ENCODE measurements at regions not wholly inside any gene's neighbourhood (a gene's known extent, or its start where the extent isn't known, plus 50 kb on each side); places are given as distances from the start of the nearest gene placed in this dataset.
"Not testable (repeated sequence)": the region's sequence is repeated elsewhere in the genome, so short reads cannot be mapped to it uniquely, and the experiment has no call there.

GRCh38 chr2:142572346-142573132 is 304.9 kb upstream of the KYNU start:
- DNase-seq: no peak

- no peak for DNase-seq
These were observed 305.5 kb upstream of the KYNU start for GRCh38 chr2:142571934-142572333.

DNA sequence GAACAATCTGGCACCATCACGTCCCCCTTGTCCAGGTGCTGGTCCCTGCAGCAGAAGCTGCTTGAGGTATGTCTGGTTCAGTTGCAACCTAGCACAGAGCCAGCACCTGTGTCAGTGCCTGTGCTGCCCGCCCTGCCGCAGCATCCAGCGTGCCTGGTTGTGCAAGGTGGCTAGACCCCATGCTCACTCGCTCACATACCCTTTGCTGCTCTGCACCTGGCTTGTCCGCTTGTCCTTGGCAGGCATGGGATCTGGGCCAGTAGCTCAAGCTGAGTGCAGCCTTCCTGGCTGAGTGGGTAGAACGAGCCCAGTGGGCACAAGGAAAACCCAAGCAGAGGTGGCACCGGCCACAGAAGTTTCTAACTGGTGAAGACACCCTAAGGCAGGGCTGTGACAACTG is 314.6 kb upstream of the KYNU start:
- DNase-seq: no peak

GRCh38 chr2:142561656-142562055 is 315.8 kb upstream of the KYNU start:
- DNase-seq: no peak

GRCh38 chr2:142557391-142557790 is 320.1 kb upstream of the KYNU start:
- DNase-seq: no peak

DNA sequence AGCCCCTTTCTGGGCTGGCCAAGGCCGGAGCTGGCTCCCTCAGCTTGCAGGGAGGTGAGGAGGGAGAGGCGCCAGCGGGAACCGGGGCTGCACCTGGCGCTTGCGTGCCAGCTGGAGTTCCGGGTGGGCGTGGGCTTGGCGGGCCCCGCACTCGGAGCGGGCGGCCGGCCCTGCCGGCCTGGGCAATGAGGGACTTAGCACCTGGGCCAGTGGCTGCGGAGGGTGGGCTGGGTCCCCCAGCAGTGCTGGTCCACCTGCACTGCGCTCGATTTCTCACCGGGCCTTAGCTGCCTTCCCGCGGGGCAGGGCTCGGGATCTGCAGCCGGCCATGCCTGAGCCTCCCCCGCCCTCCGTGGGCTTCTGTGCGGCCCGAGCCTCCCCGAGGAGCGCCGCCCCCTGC is 331.5 kb upstream of the KYNU start:
- not testable (repeated sequence) for DNase-seq

GRCh38 chr2:142545036-142545435 is 332.4 kb upstream of the KYNU start:
- DNase-seq: no peak

- no peak for DNase-seq
These were observed 333.3 kb upstream of the KYNU start for GRCh38 chr2:142544173-142544572.

- DNase-seq: no peak
These were observed 335.0 kb upstream of the KYNU start for GRCh38 chr2:142542431-142542910.

DNA sequence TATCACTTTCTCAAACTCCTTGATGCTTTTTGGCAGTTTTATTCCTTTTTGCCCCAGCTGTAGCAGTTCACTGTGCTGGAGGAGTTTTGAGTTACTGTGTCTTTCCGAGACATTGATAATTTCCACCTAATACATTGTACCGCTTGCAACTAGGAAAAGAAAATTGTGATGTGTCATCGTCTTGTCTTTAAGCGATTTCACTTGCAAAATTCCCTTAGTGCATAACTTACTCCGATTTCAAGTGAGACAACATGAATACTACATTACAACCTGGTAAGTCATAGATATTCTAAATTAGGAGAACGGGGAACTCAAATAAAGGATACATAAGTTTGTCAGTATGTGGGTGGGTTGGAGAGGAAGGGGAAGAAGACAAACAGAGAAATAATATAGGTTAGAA is 340.5 kb upstream of the KYNU start:
- DNase-seq: no peak

DNA sequence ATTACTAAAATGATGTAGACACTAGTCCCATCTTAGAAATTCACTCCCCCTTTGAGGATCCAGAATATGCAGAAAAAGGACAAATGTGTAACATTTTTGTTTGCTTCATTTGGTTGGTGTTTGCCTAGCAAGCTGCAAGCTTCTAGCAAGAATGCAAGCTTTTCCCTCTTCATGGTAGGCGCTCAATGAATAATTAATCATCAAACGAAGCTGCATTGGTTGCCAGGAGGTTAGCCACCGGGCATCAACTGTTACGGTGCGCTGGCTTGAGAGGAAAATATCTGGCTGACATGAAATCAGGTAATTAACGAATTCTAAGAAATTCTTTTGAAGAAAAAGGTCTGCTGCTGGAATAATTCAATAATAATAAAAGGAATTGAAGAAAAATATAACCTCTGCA is 341.0 kb upstream of the KYNU start:
- DNase-seq: no peak

DNA sequence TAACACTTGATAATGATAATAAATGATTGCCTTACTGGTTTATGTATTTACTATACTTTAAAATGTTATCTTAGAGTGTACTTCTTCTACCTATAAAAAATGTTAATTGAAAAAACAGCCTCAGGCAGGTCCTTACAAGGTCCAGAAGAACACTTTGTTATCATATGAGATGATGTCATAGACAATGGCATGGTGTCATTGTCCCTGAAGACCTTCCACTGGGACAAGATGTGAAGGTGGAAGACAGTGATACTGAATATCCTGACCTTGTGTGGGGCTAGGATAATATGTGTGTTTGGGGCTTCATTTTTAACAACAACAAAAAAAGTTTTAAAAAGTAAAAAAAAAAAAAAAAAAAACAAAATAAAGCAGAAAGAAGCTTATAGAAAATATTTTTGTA is 342.2 kb upstream of the KYNU start:
- no peak for DNase-seq

GRCh38 chr2:142533177-142533576 is 344.3 kb upstream of the KYNU start:
- DNase-seq: no peak

- DNase-seq: no peak
These were observed 346.1 kb upstream of the KYNU start for GRCh38 chr2:142531377-142531776.

DNA sequence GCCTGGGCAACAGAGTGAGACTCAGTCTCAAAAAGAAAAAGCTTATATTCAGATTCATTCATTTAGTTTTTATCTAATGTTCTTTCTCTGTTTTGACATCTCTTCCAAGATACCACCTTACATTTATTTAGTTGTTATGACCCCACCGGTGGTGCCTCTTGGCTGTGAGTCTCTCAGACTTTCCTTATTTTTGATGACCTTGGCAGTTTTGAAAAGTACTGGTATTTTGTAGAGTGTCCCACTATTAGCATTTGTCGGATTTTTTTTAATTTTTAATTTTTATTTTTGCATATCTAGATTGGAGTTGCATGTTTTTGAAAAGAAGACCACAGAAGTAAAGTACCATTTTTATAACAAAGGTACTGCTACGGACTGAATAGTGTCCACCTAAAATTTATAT is 351.7 kb upstream of the KYNU start:
- no peak for DNase-seq

GRCh38 chr2:142521492-142521891 is 356.0 kb upstream of the KYNU start:
- no peak for DNase-seq

DNA sequence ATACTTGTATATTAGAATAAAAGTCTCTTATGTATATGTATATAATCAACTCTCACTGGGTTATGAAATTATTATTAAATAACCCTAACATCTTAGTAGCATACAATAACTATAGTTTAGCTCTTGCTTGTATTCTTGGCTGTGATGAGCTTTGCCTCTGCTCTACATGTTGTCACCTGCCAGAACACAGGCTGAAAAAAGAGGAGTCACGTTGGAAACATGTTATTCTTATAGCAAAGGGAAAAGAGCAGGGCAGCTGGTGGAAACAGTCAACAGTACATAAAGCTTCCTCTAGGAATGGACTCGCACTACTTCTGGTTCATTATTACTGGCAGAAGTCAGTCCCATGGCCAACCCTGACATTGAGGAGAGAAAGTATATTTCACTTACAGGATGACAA is 362.0 kb upstream of the KYNU start:
- DNase-seq: no peak

DNA sequence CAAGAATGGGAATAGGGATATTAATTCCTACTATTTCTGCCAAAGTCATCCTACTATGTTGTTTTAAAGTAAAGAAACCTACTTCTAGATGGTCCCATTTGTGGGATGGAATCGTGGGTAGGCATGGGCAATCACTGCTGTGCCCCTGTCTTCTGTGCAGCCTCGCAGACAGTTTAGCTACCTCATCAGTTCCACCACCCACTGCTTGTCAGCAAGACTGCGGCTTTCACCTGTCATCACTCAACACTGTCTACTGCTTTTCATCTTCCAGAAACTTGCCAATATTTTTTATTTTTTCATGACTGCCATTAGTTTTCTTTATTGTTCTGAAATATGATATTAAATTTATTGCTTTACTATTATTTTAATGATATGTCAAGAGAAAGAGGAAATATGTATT is 368.1 kb upstream of the KYNU start:
- DNase-seq: no peak

GRCh38 chr2:142504754-142505153 is 372.7 kb upstream of the KYNU start:
- no peak for DNase-seq

GRCh38 chr2:142502402-142502801 is 371.6 kb upstream of the LRP1B start:
- DNase-seq: no peak

- DNase-seq: no peak
These were observed 364.3 kb upstream of the LRP1B start for GRCh38 chr2:142495141-142495540.

GRCh38 chr2:142489631-142490030 is 358.8 kb upstream of the LRP1B start:
- not testable (repeated sequence) for DNase-seq

DNA sequence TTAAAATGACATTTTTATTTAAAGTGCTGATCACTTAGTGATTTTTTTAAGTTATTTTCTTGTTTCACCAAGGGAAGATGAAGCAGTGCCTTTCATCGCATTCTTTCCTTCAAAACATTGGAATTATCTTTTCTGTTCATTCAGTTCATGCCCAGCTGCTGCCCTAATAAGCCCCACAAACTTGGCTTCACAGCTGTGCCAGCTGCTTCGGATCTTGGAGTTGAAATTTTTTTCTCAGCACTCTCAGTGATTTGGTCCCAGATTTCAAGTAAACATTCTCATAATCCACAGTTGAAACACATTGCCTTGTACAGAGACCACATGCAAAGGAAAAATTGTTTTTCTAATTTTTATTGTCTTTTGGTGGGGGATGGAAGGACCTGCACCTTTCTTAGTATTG is 353.3 kb upstream of the LRP1B start:
- no peak for DNase-seq

DNA sequence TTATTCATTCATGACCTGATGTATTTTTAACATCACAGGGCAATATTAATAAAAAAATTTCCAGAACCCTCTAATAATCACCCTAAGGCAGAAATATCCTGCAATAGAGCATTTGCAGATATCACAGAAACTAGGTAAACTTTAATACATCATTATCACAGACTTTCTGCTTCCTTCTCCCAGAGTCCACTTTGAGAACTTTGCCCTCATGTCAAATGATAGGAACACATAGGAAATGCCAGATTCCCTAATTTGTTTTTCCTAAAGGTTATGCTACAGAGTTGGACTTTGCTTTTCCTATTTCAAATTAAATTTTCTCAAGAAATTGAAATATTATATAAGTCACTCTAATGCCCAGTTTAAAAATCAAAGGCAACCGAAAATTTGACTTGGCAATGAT is 352.8 kb upstream of the LRP1B start:
- DNase-seq: no peak

GRCh38 chr2:142478206-142478605 is 347.4 kb upstream of the LRP1B start:
- DNase-seq: no peak
